ENCODE measurements at regions not wholly inside any gene's neighbourhood (a gene's known extent, or its start where the extent isn't known, plus 50 kb on each side); places are given as distances from the start of the nearest gene placed in this dataset.

DNA sequence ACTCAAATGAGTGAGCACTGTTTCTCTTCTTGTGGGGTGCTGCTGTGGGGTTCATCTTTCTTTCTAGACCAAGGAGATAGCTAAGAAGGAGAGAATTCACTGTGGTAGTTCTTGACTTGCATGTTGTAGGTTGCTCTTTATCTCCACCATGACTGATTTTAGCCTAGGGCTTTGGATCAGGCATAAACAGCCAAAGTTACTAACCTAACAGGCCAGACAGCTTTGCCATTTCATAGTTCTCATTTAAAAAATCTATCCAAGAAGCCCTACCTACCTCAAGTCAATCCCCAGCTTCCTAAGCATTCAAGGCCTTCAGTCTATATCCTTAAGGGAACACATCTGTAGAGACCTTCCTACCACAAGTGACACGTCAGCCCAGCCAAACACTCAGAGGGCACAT, 107.9 kb upstream of the CARMIL1 start (continued):
- TF ChIP-seq MAX (IDR thresholded peaks at IDR 0.05) = no peak

GRCh38 chr6:25172819-25173218, 106.4 kb upstream of the CARMIL1 start:
- Histone ChIP-seq H3K9me3 (ENCODE audit: control insufficient read depth in 4 of 4, low read length in 3 of 4) (no peaks in the 10 kb centered on the region), H3K4me1 (ENCODE audit: control insufficient read depth in 4 of 4, insufficient read depth in 4 of 4, low read length in 3 of 4) (peaks cover 0 to 15% (median 4%) of the 10 kb centered on the region in 4 donors), H3K36me3 (ENCODE audit: control insufficient read depth in 4 of 4, insufficient read depth in 3 of 4, low read depth in 1 of 4, low read length in 3 of 4) (no peaks in the 10 kb centered on the region), H3K27ac (ENCODE audit: low read depth in 1 of 2, low read length in 2 of 2) (no peak overlapping the region), H3K9ac (ENCODE audit: low read depth in 1 of 2, low read length in 2 of 2) (no peak overlapping the region), H3K27me3 (ENCODE audit: control insufficient read depth in 4 of 4, insufficient read depth in 4 of 4, low read length in 3 of 4) (no peaks in the 10 kb centered on the region), H3K4me3 (ENCODE audit: low read depth in 1 of 3, low read length in 3 of 3) (no peak overlapping the region)
- TF ChIP-seq ZBTB33 (IDR thresholded peaks at IDR 0.05) = no peak
- no peak for TF ChIP-seq TAF1 (conservative IDR thresholded peaks at IDR 0.05)
- no peak for TF ChIP-seq YY1 (IDR thresholded peaks at IDR 0.05)
- TF ChIP-seq SP1 (IDR thresholded peaks at IDR 0.05) = no peak
- no peak for TF ChIP-seq EGR1 (IDR thresholded peaks at IDR 0.05; ENCODE audit: low read depth in 2 of 2)
- TF ChIP-seq GABPA (IDR thresholded peaks at IDR 0.05 in 1 of 2, conservative IDR thresholded peaks at IDR 0.05 in 1 of 2) = no peak
- no peak for TF ChIP-seq ATF3 (IDR thresholded peaks at IDR 0.05)
- TF ChIP-seq REST (IDR thresholded peaks at IDR 0.05) = no peak
- no peak for TF ChIP-seq FOXA1 (IDR thresholded peaks at IDR 0.05)
- no peak for TF ChIP-seq FOXA2 (IDR thresholded peaks at IDR 0.05)
- TF ChIP-seq NR2F2 (IDR thresholded peaks at IDR 0.05) = no peak
- TF ChIP-seq, protein P1, sequence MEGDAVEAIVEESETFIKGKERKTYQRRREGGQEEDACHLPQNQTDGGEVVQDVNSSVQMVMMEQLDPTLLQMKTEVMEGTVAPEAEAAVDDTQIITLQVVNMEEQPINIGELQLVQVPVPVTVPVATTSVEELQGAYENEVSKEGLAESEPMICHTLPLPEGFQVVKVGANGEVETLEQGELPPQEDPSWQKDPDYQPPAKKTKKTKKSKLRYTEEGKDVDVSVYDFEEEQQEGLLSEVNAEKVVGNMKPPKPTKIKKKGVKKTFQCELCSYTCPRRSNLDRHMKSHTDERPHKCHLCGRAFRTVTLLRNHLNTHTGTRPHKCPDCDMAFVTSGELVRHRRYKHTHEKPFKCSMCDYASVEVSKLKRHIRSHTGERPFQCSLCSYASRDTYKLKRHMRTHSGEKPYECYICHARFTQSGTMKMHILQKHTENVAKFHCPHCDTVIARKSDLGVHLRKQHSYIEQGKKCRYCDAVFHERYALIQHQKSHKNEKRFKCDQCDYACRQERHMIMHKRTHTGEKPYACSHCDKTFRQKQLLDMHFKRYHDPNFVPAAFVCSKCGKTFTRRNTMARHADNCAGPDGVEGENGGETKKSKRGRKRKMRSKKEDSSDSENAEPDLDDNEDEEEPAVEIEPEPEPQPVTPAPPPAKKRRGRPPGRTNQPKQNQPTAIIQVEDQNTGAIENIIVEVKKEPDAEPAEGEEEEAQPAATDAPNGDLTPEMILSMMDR (IDR thresholded peaks at IDR 0.05; ENCODE audit: low read depth, low read length, missing input control) = no peak
- no peak for TF ChIP-seq RAD21 (IDR thresholded peaks at IDR 0.05)
- no peak for TF ChIP-seq HNF4G (IDR thresholded peaks at IDR 0.05)
- TF ChIP-seq HNF4A (conservative IDR thresholded peaks at IDR 0.05) = no peak
- TF ChIP-seq MAX (IDR thresholded peaks at IDR 0.05) = no peak
- TF ChIP-seq RXRA (IDR thresholded peaks at IDR 0.05) = no peak
- WGBS = 89% methylated on average over 3 of the region's 3 CpGs
- DNase-seq (ENCODE audit: low spot score) = no peak

Measured in liver (tissue), 8 donors.